ENCODE measurements at regions not wholly inside any gene's neighbourhood (a gene's known extent, or its start where the extent isn't known, plus 50 kb on each side); places are given as distances from the start of the nearest gene placed in this dataset.

DNA sequence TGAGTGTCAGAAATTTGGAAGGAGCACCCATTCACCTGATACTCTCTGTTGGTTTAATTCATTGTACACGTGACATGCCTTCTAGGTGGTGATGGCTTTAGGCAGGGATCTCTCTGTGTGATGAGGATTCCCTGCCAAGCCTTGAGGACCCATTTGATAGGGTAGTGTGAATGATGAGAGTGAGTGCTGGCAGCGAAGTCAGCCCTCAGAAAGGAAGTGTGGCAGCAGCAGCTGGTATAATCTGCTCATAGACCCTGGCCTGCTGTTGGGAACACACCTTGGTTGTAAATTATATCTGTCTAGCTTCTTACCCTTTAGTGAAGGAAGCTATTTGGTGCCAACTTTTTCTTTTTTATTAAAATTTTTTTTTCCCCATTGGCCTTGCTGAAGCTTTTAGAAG lies 164.5 kb downstream of the HAUS1 start:
- DNase-seq, result no peak

DNA sequence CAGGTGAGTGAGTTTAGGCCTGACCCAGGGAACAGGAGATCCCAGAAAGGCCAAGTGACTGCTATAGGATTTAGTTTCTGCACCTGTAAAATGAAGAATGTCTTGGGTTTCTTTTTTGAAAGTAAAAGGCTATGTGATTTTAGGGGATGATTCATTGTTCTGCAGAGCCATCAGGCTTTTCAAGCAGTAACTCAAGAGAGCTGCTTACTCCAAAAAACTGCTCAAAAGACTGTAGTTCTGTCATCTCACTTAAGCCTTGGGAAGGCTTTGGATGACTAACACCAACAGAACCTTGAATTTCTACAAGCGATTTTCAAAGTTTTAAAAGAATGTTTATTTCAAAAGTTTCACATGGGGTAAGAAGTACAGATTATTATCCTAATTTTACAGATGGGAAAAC lies 165.1 kb downstream of the HAUS1 start:
- no peak for DNase-seq

GRCh38 chr18:46271488-46271887 lies 167.3 kb downstream of the HAUS1 start:
- no peak for DNase-seq

- DNase-seq, result no peak
These were observed 169.7 kb downstream of the HAUS1 start for GRCh38 chr18:46273861-46274260.

GRCh38 chr18:46274266-46274665 lies 170.1 kb downstream of the HAUS1 start:
- DNase-seq, result no peak

DNA sequence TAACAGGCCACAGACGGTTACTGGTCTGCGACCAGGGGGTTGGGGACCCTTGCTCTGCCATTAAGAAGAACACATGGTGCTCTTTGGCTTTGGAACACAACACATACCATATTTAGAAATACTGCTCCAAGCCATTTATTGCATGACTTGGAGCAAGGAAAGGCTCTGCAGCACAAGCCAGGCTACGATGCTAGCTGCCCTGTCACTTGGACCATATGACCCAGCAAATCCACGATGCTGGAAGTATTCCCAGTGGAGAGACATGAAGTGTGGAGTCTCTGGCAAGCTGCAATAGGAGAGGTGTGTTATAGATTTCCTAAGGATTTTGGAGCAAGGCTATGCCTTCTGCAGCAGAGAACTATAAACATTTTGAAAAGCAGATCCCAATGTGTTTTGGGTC lies 171.2 kb downstream of the HAUS1 start:
- no peak for DNase-seq

- DNase-seq, result no peak
These were observed 172.6 kb downstream of the HAUS1 start for GRCh38 chr18:46276748-46277147.

GRCh38 chr18:46278481-46279465 lies 174.6 kb downstream of the HAUS1 start:
- no peak for DNase-seq

DNA sequence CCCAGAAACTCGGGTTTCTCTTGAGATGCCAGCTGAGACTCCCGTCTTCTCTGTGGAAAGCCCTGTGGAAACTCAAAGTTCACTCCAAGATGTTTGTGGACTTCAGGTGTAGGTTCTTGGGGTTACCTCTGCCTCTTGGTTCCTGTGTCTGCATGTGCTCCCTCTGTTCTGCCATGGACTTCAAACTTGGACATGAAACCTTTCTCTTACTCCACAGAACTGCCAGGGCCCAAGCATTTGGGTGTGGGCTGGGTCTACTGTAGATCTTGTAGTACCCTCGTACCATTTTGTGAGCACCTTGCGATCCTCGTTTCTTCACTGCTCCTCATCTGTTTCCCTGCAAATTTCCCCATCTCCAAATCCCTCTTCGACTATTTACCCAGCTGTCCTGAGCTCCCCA lies 175.5 kb downstream of the HAUS1 start:
- DNase-seq, result no peak

- DNase-seq, result peak; percentile 51 to 62
These were observed 177.3 kb downstream of the HAUS1 start for GRCh38 chr18:46281185-46282176.

GRCh38 chr18:46282177-46282570 lies 178.0 kb downstream of the HAUS1 start:
- no peak for DNase-seq

DNA sequence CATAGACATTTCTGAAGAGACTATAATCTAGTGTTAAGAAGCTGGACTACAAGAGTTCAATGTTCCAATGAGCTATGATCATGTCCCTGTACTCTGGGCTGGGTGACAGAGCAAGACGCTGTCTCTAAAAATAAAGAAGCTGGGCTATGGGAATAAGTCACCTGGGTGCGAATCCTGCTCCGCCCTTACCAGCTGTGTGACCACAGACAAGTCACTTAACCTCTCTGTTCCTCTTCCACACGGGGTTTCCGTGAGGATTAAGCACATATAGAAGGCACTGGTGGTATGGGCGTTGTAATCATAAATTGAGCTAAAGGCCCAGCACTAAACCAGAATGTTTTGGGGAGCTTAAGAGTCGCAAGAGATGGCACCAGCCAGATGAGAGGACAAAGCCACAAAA lies 178.5 kb downstream of the HAUS1 start:
- no peak for DNase-seq

GRCh38 chr18:46283268-46283667 lies 179.1 kb downstream of the HAUS1 start:
- DNase-seq, result no peak

DNA sequence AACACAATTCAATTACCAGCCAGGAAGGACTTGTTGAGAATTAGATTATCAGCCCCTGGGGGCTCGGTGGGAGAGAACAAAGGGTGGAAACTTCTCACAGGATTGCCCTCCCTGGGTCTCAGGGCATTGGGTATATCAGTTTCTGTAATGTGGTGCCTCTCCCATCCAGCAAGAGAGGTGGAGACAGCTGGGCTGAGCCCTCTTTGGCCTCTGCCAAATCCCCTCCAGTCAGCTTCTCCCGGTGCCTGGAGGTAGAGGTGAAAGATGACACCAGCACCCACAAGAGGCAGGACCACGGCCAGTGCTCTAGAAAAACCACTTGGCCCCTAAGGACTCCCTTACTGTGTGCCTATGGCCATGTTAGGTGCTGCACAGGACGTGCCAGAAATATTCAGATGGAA lies 179.7 kb downstream of the HAUS1 start:
- DNase-seq, result no peak

DNA sequence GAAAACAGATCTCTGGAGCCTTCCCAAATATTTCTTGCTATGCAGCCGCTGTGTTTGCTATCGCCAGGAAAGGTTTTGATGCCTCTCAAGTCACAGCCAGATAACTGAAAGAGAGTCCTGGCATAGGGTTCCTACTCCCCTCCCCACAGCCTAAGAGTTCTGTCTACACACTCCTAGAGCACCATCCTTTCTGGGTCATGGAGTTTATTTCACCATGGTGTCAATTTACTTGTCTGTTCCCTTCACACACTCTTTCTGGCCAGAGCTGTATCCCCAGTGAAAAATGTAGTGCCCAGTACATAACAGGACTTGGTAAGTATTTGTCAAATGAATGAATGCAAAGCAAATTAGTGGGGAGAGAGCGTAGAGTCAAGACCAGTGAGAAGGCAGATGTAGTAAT lies 185.3 kb downstream of the HAUS1 start:
- no peak for DNase-seq

- no peak for DNase-seq
These were observed 185.7 kb downstream of the HAUS1 start for GRCh38 chr18:46289931-46290330.

DNA sequence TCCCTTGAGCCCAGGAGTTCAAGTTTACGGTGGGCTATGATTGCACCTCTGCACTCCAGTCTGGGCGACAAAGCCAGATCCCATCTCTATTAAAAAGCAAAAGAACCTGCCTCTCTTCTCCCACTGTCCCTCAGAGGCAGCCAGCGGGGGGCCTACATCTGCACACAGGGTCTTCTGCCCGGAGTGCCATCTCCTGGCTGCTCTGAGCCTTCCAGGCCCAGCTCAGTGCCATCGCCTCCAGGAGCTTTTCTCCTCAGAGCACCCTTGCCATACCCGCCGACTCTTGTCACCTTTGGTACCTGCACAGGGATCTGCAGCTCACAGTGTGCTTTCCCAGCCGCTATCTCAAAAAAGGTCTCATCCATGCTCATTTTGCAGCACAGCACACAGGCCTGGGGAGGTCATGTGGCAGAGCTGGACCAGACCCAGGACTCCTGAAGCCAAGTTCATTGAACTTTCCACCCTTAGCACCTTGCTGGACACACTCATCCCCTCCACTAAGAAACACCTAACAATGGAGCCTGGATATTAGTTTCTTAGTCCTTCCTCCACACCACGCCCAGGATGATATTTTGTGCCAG lies 186.3 kb downstream of the HAUS1 start:
- no peak for DNase-seq

GRCh38 chr18:46291149-46291548 lies 187.0 kb downstream of the HAUS1 start:
- DNase-seq, result peak; percentile 12 to 18

DNA sequence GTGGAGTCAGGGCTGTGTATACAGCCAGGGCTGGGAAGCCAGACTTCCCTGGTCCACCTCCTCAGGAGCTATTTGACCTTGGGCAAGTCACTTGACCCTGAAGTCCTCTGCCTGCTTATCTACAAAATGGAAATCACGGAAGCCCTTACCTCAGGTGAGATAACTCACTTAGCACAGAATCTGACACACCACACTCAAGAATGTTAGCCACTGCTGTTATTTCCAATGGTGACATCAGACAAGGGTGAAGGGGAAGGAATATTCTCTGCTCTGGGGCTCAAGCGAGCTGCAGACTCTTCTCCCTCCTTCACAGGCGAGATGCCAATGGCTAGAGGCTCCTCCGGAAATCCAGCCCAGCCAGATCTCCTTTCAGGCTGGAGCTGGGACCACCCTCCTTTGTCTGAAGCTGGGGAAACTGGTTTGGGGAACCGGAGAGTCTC lies 189.6 kb downstream of the HAUS1 start:
- no peak for DNase-seq

GRCh38 chr18:46294318-46294717 lies 190.1 kb downstream of the HAUS1 start:
- no peak for DNase-seq

- no peak for DNase-seq
These were observed 190.6 kb downstream of the HAUS1 start for GRCh38 chr18:46294751-46295150.

GRCh38 chr18:46295416-46295815 lies 191.2 kb downstream of the HAUS1 start:
- DNase-seq, result no peak

- DNase-seq, result no peak
These were observed 192.5 kb downstream of the HAUS1 start for GRCh38 chr18:46296656-46297055.

All from CD4-positive, alpha-beta T cell treated with Interferon alpha-2 for 1 hour (primary cell).